Lower leg skin (tissue), 4 donors: ENCODE measurements at regions not wholly inside any gene's neighbourhood (a gene's known extent, or its start where the extent isn't known, plus 50 kb on each side); places are given as distances from the start of the nearest gene placed in this dataset.

Experiments
- DNase-seq, 2 donors: peaks; one replicate each; pipeline ENCODE4 v3.0.0-alpha.2; 2019; ENCODE audit warnings: low spot score in 2 of 2
- H3K4me3 ChIP-seq: fragments of 200-600 bp; sonication (generic); 2 replicates; pipeline ENCODE4 v1.5.1; 2017; ENCODE audit warnings: mild to moderate bottlenecking, low read depth; ENCODE audit not compliant: poor library complexity, severe bottlenecking
- POLR2A ChIP-seq, 2 donors: fragments of 450-650 bp; IDR thresholded peaks; one replicate each; pipeline ENCODE4 v1.6.1; 2016 to 2017; ENCODE audit warnings: antibody characterized with exemption in 2 of 2, mild to moderate bottlenecking in 1 of 2, moderate library complexity in 1 of 2
- WGBS, 2 donors: methylation state at CpG; one replicate each; pipeline ENCODE4 v1.1.5; 2018; 5-methylcytosine and 5-hydroxymethylcytosine counted together
- intact Hi-C: fragments of 100-400 bp; cut with DNase I; formaldehyde crosslinking; loops from one replicate; pipeline ENCODE4 v1.15.0; 2023; ENCODE audit warnings: low total_unique reads
- TF ChIP-seq, protein P1 (sequence below), 3 donors: fragments of 450-650 bp; IDR thresholded peaks; one replicate each; pipeline ENCODE4 v1.5.1; 2016; ENCODE audit warnings: antibody characterized with exemption in 3 of 3, mild to moderate bottlenecking in 3 of 3, moderate library complexity in 2 of 3

DNA sequence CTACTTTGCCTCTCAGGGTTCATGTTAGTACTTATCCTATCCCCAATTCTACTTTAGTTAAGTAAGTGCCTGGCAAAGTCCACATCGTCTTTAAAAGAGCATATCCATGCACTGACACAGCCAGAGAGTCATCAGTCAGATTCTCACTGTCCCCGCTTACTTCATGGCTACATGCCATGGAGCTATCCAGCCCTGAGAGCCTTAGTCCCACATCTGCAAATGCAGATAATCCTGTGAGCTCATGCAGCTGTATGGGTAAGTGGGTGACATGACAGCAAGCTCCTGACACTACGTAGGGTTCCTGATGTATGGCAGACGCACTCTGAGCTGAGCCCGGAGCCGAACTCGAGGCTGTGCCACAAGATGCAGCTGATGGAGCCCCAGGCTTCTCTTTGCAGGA lies 661.5 kb downstream of the LIG4 start:
- 76 to 88% methylated on average over 7 of the region's 7 CpGs for WGBS, 2 donors
- TF ChIP-seq POLR2A (IDR thresholded peaks at IDR 0.05) = no peak
- TF ChIP-seq, protein P1, sequence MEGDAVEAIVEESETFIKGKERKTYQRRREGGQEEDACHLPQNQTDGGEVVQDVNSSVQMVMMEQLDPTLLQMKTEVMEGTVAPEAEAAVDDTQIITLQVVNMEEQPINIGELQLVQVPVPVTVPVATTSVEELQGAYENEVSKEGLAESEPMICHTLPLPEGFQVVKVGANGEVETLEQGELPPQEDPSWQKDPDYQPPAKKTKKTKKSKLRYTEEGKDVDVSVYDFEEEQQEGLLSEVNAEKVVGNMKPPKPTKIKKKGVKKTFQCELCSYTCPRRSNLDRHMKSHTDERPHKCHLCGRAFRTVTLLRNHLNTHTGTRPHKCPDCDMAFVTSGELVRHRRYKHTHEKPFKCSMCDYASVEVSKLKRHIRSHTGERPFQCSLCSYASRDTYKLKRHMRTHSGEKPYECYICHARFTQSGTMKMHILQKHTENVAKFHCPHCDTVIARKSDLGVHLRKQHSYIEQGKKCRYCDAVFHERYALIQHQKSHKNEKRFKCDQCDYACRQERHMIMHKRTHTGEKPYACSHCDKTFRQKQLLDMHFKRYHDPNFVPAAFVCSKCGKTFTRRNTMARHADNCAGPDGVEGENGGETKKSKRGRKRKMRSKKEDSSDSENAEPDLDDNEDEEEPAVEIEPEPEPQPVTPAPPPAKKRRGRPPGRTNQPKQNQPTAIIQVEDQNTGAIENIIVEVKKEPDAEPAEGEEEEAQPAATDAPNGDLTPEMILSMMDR (IDR thresholded peaks at IDR 0.05) = no peak
- no peak overlapping the region for H3K4me3 ChIP-seq
- intact Hi-C loops = no loop called here
- no peak for DNase-seq

DNA sequence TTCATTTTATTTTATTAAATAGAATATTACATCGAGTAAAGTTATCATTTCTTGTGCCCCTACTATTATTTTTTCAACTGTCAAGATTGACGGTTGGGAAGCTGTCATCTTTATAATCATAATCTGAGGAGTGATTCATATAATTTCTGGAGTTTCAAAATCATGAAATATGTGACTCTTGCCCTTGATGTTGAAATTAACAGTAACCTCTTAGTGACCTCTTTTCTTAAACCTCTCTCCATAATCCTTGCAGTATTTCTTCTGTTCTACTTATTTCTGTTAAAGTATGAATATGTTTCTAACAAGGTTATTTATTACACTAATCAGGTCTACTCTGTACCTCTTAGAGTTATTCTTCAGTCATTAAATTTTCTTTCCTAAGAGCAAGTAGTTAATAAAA lies 663.8 kb downstream of the LIG4 start:
- 54 to 79% methylated on average over 2 of the region's 2 CpGs for WGBS, 2 donors
- intact Hi-C loops = no loop called here
- H3K4me3 ChIP-seq = no peak overlapping the region
- DNase-seq = no peak
- no peak for TF ChIP-seq POLR2A (IDR thresholded peaks at IDR 0.05)
- TF ChIP-seq, protein P1 (IDR thresholded peaks at IDR 0.05) = no peak

DNA sequence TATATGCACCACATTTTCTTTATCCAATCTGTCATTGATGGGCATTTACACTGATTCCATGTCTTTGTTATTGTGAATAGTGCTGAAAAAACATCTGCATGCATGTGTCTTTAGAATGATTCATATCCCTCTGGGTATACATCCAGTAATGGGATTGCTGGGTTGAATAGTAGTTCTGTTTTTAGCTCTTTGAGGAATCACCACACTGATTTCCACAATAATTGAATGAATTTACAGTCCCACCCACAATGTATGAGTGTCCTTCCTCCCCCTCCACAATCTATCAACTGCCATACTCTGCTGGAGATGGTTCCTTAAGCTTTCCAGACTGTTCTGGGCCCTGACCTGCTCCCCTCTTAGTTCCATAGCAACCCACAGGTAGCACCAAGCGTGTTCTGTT lies 667.0 kb downstream of the LIG4 start:
- no peak for DNase-seq
- WGBS, 2 donors = 62 to 64% methylated on average over 1 of the region's 1 CpG
- TF ChIP-seq POLR2A (IDR thresholded peaks at IDR 0.05) = no peak
- TF ChIP-seq, protein P1 (IDR thresholded peaks at IDR 0.05) = no peak
- intact Hi-C loops = no loop called here
- no peak overlapping the region for H3K4me3 ChIP-seq

DNA sequence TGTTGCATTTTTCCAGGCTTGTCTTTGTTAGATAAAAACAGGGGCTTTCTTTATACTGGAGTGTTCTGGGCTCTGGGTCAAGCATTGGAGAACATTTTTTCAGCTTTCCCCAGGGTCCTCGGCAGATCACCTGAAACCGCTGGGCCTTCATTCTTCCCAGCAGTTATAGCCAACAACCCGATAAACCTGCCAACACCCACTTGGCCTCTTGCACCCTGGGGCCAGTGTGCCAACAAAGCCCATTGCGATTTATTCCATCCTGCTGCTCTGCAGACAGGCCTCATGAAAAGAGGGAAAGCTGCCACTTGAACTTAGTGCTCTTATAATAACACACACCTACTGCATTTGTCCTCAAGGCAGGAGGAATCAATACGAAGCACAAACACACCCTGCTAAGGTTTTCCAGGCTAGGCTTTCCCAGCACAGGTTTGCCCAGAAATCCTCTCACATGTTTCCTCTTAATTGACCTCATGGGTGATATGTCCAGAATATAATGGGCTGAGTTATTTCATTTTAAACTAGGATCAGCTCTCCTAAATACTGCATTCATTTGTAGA lies 669.3 kb downstream of the LIG4 start:
- TF ChIP-seq, protein P1 (IDR thresholded peaks at IDR 0.05) = no peak
- no peak for TF ChIP-seq POLR2A (IDR thresholded peaks at IDR 0.05)
- 52 to 57% methylated on average over 5 of the region's 5 CpGs for WGBS, 2 donors
- intact Hi-C loops = no loop called here
- DNase-seq = no peak
- no peak overlapping the region for H3K4me3 ChIP-seq

DNA sequence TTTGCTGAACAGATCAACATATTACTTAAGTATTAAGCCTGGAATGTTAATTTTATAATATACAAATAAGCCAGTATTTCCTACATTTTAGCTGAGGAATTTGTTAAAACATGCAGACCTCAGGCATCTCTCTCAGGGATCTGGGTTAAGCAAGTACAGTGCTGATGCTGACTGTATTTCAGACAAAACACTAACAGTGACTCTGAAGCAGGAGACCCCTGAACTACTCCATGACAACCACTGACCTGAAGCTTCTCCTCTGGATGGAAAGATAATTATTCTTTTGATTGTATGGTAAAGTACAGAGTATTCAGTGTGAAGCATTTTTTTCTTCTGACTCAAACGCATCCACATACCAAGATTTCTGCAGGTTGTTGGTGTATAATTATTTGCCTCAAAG lies 680.8 kb downstream of the LIG4 start:
- TF ChIP-seq, protein P1 (IDR thresholded peaks at IDR 0.05) = no peak
- TF ChIP-seq POLR2A (IDR thresholded peaks at IDR 0.05) = no peak
- H3K4me3 ChIP-seq = no peak overlapping the region
- no peak for DNase-seq
- intact Hi-C loops = no loop called here
- WGBS, 2 donors = 29 to 43% methylated on average over 1 of the region's 1 CpG

DNA sequence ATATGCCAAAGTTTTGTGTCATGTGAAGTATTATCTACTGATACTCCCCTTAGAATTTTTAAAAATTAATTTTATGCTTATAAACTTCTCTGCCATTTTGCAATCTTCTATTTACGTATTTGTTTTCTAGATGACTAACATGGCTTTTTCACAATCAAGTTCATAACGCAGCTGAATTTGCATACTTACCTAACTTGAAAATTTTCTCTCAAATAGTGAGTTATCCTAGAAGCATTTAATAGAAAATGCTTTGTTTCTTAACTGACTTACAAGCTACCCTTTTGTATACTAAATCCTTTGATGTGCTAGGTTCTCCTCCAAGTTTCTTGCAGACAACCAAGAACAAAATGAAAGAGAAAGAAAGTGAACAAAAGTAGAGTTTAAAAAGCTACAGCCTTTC lies 683.5 kb downstream of the LIG4 start:
- intact Hi-C loops = no loop called here
- TF ChIP-seq POLR2A (IDR thresholded peaks at IDR 0.05) = no peak
- TF ChIP-seq, protein P1 (IDR thresholded peaks at IDR 0.05) = no peak
- WGBS, 2 donors = 59 to 66% methylated on average over 2 of the region's 2 CpGs
- no peak overlapping the region for H3K4me3 ChIP-seq
- DNase-seq = no peak
